Endothelial cell of umbilical vein (primary cell): ENCODE measurements at regions not wholly inside any gene's neighbourhood (a gene's known extent, or its start where the extent isn't known, plus 50 kb on each side); places are given as distances from the start of the nearest gene placed in this dataset.

Source experiments
- BruUV-seq: library from RNA; stranded (reverse); fragments of 400-500 nt; replicated peaks from 2 replicates; lab custom pipeline; 2021; lab: Mats Ljungman, UMichigan
- CTCF ChIA-PET: fragments of 300-600, 350-600 bp; sonication (Branson Sonifier 250); formaldehyde crosslinking; loops from one replicate; lab custom pipeline; 2021; ENCODE audit warnings: antibody characterized with exemption, inconsistent platforms; lab: Charles Lee
- POLR2A ChIA-PET: fragments of 300-600, 350-600 bp; sonication (Branson Sonifier 250); formaldehyde crosslinking; loops from one replicate; lab custom pipeline; 2021; ENCODE audit warnings: antibody characterized with exemption, inconsistent platforms; lab: Charles Lee
- DNase-seq: peaks from one replicate; pipeline ENCODE4 v3.0.0-alpha.2; 2011; ENCODE audit warnings: low read depth, low spot score
- FAIRE-seq: peaks from 2 replicates; lab custom pipeline; 2011; peaks lifted over from hg19 to GRCh38; lab: Jason Lieb, UNC
- H2AFZ ChIP-seq: 2 replicates; pipeline ENCODE4 v1.6.0; 2012; ENCODE audit warnings: low read depth, low read length, control low read depth, inconsistent platforms
- H3K27ac ChIP-seq: 2 replicates; pipeline ENCODE4 v1.5.1; 2011; ENCODE audit warnings: low read depth, mild to moderate bottlenecking, control low read depth, low read length, moderate library complexity; ENCODE audit not compliant: insufficient read depth
- H3K27me3 ChIP-seq, 2 experiments: 2 replicates each; pipeline versions ENCODE4 v1.6.0 to v1.6.1; 2011; ENCODE audit warnings: low read length in 2 of 2, mixed read lengths in 1 of 2; ENCODE audit not compliant: control insufficient read depth in 2 of 2, insufficient read depth in 2 of 2
- H3K36me3 ChIP-seq, 2 experiments: 2 replicates in 1 of 2; 3 replicates in 1 of 2; pipeline ENCODE4 v1.5.1; 2011; ENCODE audit warnings: low read length in 2 of 2, mild to moderate bottlenecking in 1 of 2, moderate library complexity in 1 of 2; ENCODE audit not compliant: control insufficient read depth in 2 of 2, insufficient read depth in 2 of 2; ENCODE audit errors: extremely low read depth in 1 of 2
- H3K4me1 ChIP-seq: 3 replicates; pipeline ENCODE4 v1.5.1; 2011; ENCODE audit warnings: mild to moderate bottlenecking, low read length; ENCODE audit not compliant: control insufficient read depth, insufficient read depth; ENCODE audit errors: extremely low read depth
- H3K4me2 ChIP-seq: 2 replicates; pipeline ENCODE4 v1.6.1; 2011; ENCODE audit warnings: low read length, control low read depth, mixed read lengths; ENCODE audit not compliant: insufficient read depth
- H3K4me3 ChIP-seq, 3 experiments: fragments of 200-600 bp in 1 of 3; sonication (generic), shearing (Covaris generic) in 1 of 3; replicated peaks in 1 of 3; 2 replicates each; pipeline ENCODE4 v1.5.1; 2011 to 2016; ENCODE audit warnings: control low read depth in 3 of 3, low read length in 3 of 3, mild to moderate bottlenecking in 2 of 3, inconsistent platforms in 1 of 3, low read depth in 1 of 3, moderate library complexity in 1 of 3; ENCODE audit not compliant: insufficient read depth in 1 of 3
- H3K79me2 ChIP-seq: 2 replicates; pipeline ENCODE4 v1.6.0; 2012; ENCODE audit warnings: low read length, inconsistent platforms; ENCODE audit not compliant: control insufficient read depth, insufficient read depth
- H3K9ac ChIP-seq: replicated peaks from 2 replicates; pipeline ENCODE3; 2011; ENCODE audit warnings: low read length, control low read depth; ENCODE audit not compliant: insufficient read depth; ENCODE audit errors: extremely low read depth
- H3K9me1 ChIP-seq: replicated peaks from 3 replicates; pipeline ENCODE4 v1.6.0; 2011; ENCODE audit warnings: mild to moderate bottlenecking, low read length; ENCODE audit not compliant: control insufficient read depth, insufficient read depth; ENCODE audit errors: extremely low read depth
- H3K9me3 ChIP-seq: replicated peaks from 2 replicates; pipeline ENCODE4 v1.5.1; 2012; ENCODE audit warnings: low read length, inconsistent platforms; ENCODE audit not compliant: control insufficient read depth, insufficient read depth
- H4K20me1 ChIP-seq: replicated peaks from 2 replicates; pipeline ENCODE3; 2011; ENCODE audit warnings: mild to moderate bottlenecking, low read length; ENCODE audit not compliant: control insufficient read depth, insufficient read depth; ENCODE audit errors: extremely low read depth
- CTCF ChIP-seq, 2 donors: IDR thresholded peaks; 1 replicate in 1 of 2; 2 replicates in 1 of 2; pipeline ENCODE4 v1.5.1; 2011; ENCODE audit warnings: low read length in 2 of 2, mild to moderate bottlenecking in 2 of 2, moderate library complexity in 2 of 2, control low read depth in 1 of 2, inconsistent platforms in 1 of 2, low read depth in 1 of 2; ENCODE audit not compliant: insufficient read depth in 1 of 2; ENCODE audit errors: extremely low read depth in 1 of 2
- EZH2 ChIP-seq: IDR thresholded peaks from 2 replicates; pipeline ENCODE4 v1.6.1; 2012; ENCODE audit warnings: borderline replicate concordance, low read depth, mild to moderate bottlenecking, moderate library complexity, low read length, inconsistent platforms; ENCODE audit not compliant: severe bottlenecking
- FOS ChIP-seq: IDR thresholded peaks from 2 replicates; pipeline ENCODE4 v1.6.1; 2011; ENCODE audit warnings: mild to moderate bottlenecking, low read length, moderate library complexity, borderline replicate concordance; ENCODE audit not compliant: insufficient read depth
- GATA2 ChIP-seq: IDR thresholded peaks from 2 replicates; pipeline ENCODE4 v1.7.0; 2011; ENCODE audit warnings: low read depth, mild to moderate bottlenecking, moderate library complexity, mixed read lengths, low read length; ENCODE audit not compliant: insufficient read length, insufficient read depth
- JUN ChIP-seq: IDR thresholded peaks from 2 replicates; pipeline ENCODE4 v1.6.1; 2011; ENCODE audit warnings: borderline replicate concordance, low read depth; ENCODE audit not compliant: insufficient read length, insufficient read depth
- MAX ChIP-seq: IDR thresholded peaks from 2 replicates; pipeline ENCODE4 v1.6.1; 2011; ENCODE audit not compliant: insufficient read depth, insufficient read length
- MYC ChIP-seq: IDR thresholded peaks from one replicate; pipeline ENCODE4 v1.6.1; 2011; ENCODE audit warnings: mild to moderate bottlenecking, low read depth, low read length
- POLR2A ChIP-seq: IDR thresholded peaks from 2 replicates; pipeline ENCODE4 v1.6.1; 2012; ENCODE audit warnings: low read depth, mild to moderate bottlenecking, control low read depth, low read length
- POLR2AphosphoS5 ChIP-seq: IDR thresholded peaks from 2 replicates; pipeline ENCODE4 v1.6.1; 2012; ENCODE audit warnings: low read depth, mild to moderate bottlenecking, control low read depth, low read length, moderate library complexity; ENCODE audit not compliant: insufficient read depth
- dilution Hi-C: fragments of 300-500 bp; cut with MboI; formaldehyde crosslinking; loops from one replicate; pipeline ENCODE4 v1.15.0; 2019; ENCODE audit warnings: low sequenced_read_pairs; ENCODE audit not compliant: extremely low pct_ligation_motif_present
- intact Hi-C: fragments of 100-400 bp; cut with micrococcal nuclease; formaldehyde crosslinking; loops from one replicate; pipeline ENCODE4 v1.10.0; 2022

- POLR2A ChIA-PET, result no interaction called here
- no peaks in the 10 kb centered on the region for H3K27me3 ChIP-seq
- H2AFZ ChIP-seq, result no peak overlapping the region
- H3K9ac ChIP-seq, result no peak overlapping the region
- dilution Hi-C loops, result no loop called here
- DNase-seq (no peak), FAIRE-seq (no peak)
- BruUV-seq, result no TSS peak
- no peak overlapping the region for H3K27ac ChIP-seq
- no peaks in the 10 kb centered on the region for H3K79me2 ChIP-seq
- H3K36me3 ChIP-seq, result no peaks in the 10 kb centered on the region
- no peaks in the 10 kb centered on the region for H4K20me1 ChIP-seq
- H3K4me2 ChIP-seq, result no peak overlapping the region
- CTCF ChIA-PET, result interaction anchor here (1.7 kb wide), 1 partner anchor 12 kb away, joined by 4 read pairs; no protein-coding TSS in a partner anchor
- H3K4me1 ChIP-seq, result no peaks in the 10 kb centered on the region
- H3K4me3 ChIP-seq, result no peak overlapping the region
- intact Hi-C loops, result no loop called here
- no peaks in the 10 kb centered on the region for H3K9me3 ChIP-seq
- no peak for TF ChIP-seq POLR2AphosphoS5
- TF ChIP-seq CTCF (IDR thresholded peaks at IDR 0.05; ENCODE audit: extremely low read depth in 1 of 2, insufficient read depth in 1 of 2, low read depth in 1 of 2, low read length in 2 of 2), result no peak
- no peak for TF ChIP-seq MYC
- TF ChIP-seq EZH2, result no peak
- TF ChIP-seq FOS, result no peak
- TF ChIP-seq MAX, result no peak
- no peak for TF ChIP-seq GATA2
- no peak for TF ChIP-seq POLR2A
- TF ChIP-seq JUN, result no peak
- H3K9me1 ChIP-seq, result no peaks in the 10 kb centered on the region
Observed at GRCh38 chr20:7585126-7585679, 355.1 kb downstream of the HAO1 start.
